H4 (cell line): ENCODE measurements at regions not wholly inside any gene's neighbourhood (a gene's known extent, or its start where the extent isn't known, plus 50 kb on each side); places are given as distances from the start of the nearest gene placed in this dataset.
A peak's percentile ranks its signal among the peaks of the same experiment; 100 is the strongest.

Source experiments
- DNase-seq: peaks from one replicate; pipeline ENCODE4 v3.0.0-alpha.2; 2015; ENCODE audit warnings: low spot score

DNA sequence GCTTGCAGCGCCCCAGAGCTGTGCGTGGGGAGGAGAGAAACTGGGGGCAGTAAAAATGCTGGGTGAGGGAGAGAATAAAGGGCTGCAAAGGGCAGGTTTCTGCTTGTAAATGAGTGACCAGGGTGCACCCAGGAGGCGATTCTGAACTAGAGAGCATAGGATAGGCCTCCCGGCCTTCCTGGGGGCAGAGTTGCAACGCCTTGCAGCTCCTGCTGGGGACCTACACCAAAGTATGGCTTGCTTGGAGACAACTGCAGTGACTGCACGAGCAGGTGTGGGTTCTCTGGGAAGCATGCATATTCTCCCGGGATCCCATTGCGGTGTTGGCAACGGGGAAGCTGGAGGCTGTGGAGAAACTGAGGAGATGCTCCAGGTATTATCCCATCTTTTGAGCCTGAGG lies 111.6 kb upstream of the SPACA1 start:
- DNase-seq = no peak

DNA sequence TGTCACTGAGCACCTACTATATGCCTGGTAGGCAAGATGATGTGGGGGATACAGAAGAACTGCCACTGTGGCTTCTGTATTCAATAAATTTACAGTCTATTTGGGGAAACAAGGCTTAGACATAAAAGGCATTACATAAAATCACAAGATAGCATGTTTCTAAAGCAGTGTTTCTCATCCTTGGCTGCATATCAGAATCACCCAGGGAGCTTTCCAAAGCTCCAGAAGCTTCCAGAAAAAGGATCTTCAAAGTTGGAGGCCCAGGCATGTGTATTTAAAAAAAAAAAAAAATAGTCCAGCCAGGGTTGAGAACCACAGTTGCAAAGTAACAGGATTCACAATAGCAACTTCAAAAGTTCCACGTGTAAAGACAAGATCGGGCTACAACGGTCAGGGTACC lies 112.4 kb upstream of the SPACA1 start:
- DNase-seq = no peak

DNA sequence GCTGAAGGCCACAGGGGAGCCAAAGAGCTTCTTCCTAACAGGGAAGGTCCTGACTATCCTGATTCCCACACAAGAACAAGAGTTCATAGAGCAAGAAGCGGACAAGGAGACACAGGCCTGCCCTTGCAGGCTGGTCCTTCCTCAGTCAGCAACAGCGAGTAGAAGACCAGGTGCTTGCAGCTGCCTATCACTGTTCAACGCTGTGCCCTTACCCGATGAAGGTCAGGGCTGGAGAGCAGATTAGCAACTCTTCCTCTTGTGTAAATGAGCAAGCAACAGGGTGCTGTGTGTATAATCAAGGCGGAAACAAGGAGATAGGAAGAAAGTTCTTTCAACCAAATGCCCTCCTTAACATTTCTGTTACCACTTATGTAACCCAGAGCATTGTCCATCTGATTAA lies 115.3 kb upstream of the SPACA1 start:
- no peak for DNase-seq

DNA sequence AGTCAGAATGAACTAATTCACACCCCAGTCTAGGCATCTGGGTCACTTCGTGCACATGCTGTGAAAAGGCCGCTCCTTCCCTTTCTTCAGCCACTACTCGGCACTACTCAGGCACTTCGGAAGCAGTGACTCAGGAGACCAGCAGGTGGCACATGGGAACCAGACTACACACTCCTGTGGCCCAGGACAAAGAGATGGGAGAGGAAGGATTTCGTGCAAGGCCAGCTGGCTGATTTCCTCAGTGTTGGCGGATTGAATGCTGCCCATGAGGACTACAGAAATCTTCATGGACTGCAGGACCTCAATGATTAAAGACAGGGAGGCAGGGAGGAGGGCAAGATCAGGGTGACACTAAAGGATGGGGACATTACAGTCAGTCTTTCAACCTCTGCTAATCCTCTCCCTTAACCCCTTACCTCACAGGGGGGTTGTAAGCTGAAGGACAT lies 117.8 kb upstream of the SPACA1 start:
- peak; percentile 84 for DNase-seq

DNA sequence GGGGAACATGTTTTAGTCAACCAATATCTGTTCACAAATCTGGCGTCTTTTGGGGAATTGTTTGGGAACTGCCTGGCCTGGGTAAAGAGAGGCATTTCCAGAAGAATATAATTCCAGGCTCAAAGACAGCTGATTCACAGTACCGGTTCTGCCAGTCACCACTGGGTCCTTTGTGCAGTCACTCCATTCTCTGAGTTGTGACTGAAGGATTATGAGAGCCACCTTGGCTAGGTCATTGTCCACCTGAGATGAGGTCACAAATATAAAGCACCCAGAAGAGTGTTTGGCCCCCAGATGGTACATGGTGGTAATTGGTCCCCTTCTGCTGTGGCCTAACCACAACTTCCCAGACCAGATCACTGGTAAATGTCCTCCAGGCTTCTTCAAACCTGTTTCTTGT lies 121.0 kb upstream of the SPACA1 start:
- no peak for DNase-seq

DNA sequence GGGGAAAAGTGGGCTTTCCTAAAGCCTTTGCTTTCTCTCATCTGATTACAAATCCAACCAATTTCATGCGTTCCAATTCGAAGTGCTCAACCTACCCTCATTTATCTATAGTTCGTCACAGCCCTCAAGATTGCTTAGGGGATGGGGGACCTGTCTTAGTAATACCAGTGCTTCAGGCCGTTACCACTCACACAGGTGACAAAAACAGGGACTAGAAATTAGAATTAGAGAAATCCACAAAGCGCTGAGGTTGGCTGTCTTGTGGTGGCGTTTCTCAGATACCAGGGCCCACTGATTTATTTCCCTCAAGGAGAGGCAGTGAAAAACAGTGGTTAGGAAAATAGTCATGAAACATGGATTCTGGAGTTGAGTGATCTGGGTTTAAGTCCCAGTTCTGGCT lies 121.6 kb upstream of the SPACA1 start:
- no peak for DNase-seq

DNA sequence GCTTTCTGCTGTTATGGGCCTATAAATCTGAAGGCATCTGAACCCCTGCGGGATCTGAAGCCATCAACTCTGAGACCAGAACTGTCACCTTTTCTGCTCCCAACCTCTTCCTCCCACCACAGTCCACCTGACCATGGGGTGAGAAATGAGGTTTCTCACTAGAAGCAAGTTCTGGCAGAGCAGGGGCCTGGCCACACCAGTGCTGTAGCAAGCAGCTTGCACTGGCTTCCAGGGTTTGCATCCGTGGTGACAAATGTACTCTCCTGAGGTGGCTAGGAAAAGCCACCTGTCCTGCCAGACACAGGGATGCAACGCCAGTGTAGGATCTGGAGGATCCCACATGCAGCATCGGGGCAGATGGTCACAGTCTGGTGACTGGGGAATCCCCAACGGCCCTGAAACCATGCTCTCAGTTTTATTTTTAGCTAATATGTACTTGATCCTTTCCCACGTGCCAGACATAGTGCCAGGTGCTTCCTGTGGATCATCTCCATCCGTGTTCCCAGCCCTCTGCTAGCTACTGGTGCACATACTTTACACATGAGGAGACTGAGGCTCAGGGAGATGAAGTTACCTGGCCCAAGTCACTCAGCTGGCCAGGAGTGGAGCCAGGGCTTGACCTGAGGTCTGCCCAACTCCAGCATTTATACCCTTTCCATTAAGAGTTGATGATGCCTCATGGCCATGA lies 122.1 kb upstream of the SPACA1 start:
- no peak for DNase-seq

DNA sequence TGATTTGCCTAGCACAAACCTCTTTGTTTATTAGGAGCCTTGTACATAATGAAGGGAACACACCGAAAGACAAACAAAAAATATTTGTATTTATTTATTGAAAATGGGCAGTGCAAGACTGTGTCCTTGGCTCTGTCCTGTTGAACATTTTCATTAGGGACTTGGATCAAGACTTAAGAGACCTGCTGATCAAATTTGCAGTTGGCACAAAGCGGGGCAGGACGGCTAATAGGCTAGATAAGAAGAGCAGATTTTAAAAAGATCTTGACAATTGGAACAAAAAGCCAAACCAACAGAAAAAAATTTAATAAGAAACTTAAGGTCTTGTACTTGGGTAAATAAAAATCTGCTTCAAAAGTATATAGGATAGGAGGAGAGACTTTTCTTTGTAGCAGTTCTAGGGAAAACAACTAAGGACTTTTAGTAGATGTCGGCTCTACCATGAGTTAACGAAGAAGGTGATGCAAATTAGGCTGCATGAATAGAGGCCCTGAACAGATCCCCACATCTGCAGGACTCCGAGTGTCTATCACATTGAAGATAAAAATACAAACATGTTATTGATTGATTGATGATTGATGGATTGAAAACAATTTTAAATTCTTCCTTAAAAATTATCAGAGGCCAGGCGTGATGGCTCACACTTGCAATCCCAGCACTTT lies 124.1 kb upstream of the SPACA1 start:
- DNase-seq = no peak

DNA sequence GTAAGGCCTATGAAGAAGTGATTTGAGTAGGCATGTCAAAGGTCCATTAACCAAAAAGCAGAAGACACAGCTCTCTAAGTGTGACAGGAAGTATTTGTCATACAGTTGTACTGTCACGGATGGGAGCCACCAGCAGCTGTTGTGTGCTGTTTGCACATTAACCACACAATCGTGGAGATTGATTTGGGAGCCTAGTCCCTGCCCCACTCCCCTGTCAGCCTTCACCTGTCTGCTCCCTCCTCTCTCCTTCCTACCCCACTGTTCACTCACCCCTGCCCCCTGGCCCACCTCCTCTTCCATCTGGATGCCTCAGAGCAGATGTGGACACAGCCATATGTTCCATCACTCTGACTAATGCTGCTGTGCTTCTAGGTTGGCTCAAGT lies 124.7 kb upstream of the SPACA1 start:
- DNase-seq = no peak

DNA sequence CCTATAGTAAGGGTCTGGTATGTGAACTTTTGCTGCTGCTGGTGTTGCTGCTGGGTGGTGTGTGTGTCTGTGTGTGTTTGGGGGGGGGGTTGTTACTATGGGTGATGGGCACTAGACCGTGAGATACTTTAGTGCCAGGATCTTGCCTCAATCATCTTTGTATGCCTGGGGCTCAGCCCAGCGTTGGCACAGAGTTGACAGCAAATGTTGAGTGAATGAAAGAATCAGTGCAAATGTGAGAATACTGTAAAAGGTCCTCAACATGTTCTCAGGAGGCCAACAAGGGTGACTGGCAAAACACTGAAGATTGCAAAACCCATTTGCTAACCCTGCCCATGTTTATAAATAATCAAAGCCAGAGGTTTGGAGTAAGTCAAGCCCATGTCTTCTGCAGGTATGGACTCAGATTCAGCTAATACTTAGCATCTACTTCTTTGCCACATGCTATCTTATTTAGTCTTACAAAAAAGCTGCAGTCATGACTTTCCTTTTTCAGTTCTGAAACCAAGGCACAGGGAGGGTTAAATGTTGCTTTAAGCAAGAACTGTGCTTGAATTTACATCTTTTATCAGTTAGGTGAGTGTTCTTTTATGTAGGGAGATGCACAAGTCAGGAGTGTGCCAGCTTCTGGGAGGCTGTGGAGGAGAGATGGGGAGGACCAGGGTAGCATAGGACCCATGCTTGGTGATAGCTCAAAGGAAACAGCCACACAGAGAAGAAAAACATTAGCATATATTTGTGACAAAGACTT lies 125.3 kb upstream of the SPACA1 start:
- DNase-seq = no peak

DNA sequence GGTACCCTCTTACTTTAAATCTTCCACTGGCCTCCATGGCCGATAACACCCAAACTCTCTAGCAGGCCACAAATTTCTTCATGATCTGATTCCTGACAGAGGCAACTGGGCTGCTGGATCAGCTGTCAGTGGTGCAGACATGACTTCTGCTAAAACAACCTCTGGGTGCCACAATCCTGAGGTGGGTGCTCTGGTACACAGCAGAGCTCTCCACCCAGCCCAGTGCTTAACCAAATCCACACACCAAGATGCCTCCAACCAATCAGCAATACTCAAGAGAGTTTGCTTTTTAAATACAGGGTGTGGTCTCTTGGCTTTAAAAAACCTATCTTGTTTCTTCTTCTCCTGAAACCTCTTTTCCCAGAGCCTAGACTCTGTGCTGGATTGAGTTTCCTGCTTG lies 126.6 kb upstream of the SPACA1 start:
- no peak for DNase-seq

DNA sequence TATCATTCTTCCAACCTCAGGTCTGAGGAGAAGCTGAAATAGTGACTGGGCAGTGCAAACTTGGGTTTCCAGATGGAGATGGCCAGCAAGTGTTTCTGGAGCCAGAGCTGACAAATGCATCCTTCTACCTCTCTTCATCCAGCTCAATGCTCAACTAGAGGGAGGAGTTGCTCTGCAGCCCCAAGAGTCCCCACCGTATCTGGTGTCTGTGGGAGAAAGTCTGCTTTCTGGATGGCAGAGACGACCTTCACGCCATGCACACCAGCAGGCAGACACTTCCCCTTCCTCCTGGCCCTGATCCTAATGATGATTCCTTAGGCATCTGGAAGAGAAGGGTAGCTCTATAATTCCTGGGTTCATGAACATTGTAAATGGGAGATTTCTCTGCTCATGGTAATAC lies 127.4 kb upstream of the SPACA1 start:
- DNase-seq = no peak

DNA sequence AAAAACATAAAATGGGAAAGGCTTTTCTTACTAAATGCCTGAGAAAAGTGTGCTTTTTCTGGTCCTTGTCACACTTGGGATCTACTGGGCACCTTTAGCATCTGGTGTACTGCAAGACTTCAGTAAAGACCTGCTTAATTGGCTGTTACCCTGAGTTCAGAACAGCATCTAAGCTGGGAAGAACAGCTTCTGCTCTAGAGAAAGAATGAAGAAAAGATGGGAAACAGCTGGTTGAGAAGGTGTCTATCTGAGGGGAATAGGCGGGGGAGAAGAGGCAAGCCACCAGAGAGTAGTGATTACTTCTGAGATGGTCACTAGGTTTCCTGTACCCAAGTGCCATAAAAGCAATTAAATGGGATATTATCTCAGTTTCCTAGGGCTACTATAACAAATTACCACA lies 128.2 kb upstream of the SPACA1 start:
- no peak for DNase-seq

DNA sequence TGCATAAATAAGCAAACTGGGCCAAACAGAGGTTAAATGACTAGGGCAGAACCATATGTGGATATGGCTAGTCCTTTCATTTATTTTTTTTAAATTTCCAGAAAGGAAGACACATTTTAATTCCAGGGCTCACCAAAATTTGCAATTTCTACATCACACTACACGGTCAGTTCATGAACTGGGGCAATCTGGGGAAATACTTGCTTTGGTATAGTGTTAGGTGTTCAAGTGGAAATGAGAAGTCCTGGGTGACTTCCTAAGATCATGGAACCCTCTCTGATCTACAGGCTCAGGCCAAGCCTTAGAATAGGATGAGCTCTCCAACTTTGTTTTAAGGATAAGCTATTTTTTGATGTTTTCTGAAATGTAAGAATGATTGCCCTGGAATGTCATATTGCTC lies 128.6 kb upstream of the SPACA1 start:
- DNase-seq = no peak

DNA sequence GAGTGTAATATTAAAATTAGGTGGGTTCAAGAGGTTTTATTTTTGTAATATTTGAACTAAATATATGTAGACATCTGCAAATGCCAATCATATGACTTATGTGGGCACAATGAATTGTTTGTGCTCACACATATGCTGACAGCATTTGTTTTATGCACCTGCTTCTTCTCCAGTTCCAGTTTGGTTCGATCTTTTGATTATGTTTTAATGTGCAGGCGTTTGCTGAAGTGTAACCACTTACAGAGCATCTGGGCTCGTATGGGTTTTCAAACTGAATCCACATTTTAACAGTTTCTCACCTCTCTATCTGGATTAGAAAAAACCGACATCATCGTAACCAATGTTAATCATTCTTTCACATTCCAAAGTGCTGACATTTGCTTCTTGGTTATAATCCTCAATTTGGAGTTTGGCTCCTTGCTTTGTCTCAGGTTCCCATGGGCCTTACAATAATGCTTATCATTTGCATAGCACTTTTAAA lies 129.1 kb upstream of the SPACA1 start:
- DNase-seq = no peak

DNA sequence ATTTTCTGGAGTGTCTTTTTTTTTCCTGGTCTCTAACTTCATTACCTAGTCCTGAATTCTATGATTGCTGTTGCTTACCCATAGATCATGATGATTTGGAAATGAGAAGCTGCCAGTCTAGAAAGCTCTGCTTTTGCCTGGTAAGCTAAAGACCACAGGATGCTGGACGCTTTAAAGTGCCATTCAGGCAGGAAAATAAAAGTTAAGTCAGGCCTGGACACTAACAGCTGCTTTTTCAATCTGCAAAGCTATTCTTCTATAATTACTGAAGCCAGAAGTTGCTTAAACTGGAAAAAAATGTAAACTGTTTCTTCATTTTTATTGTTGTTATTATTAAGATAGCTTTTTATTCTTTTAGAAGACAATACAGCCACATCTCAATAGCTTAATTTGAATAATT lies 129.8 kb upstream of the SPACA1 start:
- DNase-seq = no peak

DNA sequence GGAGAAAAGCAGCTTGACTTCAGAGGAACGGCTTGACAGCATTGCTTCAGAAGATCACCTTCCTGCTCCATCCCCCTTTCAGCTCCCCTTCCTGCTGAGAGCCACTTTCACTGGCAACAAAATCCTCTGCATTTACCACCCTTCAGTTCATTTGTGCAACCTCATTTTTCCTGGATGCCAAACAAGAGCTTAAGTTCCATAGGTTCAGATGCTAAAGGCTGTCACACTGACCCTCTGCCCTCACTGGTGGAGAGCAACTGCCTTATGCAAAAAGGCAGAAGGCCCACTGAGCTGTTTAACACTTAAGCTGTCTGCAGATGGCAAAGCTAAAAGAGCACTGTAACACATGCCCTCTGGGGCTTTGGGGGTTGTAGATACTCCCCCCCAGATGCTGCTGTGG lies 131.2 kb upstream of the SPACA1 start:
- DNase-seq = no peak

DNA sequence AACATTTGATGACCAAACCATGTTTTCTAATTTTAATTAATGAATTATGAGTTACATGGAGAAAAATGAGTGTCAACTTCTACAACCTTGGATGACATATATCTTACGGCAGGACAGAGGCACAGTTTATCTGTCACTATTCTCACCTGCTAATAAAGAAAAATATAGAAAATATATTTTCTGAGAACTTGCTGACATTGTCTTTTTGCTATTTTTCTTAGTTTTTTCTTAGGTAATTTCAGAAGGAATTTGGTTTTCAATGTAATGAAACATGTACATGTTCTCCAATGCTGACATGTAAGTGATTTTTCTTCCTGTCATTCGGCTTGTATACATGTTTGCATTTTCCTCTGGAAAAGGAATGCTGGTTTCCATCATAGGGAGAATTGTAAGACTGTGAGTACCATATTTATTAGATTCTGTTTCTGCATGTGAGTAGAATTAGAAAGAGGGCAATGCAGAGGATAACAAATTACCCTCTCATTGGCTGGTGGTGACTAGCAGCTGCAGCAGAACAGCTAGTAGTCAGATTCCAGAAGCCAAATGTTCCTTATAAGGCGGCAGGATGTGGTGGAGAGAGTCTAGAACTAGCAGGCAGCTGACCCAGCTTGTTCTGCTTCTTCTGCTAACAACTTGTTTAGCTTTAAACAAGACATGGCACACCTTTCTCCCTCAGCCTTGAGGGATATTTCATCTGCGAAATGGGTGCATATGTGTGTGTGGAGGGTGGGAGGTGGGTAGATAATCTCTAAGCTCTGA lies 132.8 kb upstream of the SPACA1 start:
- DNase-seq = peak; percentile 19

DNA sequence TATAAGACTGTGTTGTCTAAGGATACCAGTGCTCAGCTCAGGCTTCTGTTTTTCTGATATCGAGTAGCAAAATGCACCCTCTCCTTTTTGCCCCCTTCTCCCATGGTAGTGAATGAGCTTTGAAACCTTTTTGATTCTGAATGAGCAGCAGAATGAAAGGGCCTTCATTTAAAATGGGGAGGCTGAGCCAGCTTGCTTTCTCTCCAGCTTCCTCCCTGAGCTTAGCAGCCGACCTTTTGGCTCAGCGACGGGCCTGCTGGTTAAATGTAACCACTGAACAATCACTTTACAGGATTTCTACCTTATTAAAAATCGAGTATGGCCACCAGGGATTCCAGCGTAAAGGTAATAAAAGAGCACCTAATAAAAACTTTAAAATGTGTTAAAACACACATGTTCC lies 133.7 kb upstream of the SPACA1 start:
- DNase-seq = no peak

DNA sequence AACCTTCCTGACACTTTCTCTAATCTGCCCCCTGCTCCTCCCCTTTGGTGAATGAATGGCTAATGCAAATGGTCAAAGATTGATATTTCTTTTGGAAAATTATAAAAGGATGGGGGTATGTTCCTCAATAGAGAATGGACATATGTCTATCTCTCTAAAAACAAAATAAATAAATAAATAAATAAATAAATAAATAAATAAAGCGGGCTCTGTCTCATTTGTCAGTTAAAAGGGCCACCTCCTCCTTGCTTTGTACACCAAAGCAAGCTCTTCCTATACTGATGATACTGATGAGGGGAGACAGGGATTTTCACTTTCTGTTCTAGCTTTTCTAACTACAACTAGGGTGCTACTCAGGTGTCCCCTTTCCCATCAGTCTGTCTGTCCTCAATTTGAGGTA lies 135.5 kb upstream of the SPACA1 start:
- no peak for DNase-seq

DNA sequence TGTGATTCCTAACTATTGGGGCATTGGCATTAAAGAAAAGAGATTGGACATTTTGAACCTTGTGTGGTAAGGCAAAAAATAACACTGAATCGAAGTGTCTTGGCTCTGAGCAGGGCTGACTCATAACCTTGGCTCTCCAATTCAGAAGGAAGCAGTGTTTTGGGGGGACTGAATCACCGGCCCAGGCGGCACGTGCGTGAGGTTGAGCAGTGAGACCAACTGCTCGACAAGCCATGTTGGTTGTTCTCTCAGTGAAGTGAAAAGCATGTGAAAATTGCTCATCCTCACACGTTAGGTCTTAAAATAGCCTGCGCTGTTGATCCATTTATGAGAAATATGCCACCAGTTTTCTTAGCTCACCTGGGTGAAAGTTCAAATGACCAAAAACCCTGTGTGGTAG lies 137.8 kb upstream of the SPACA1 start:
- peak; percentile 31 for DNase-seq
